Fibroblast of the conjunctiva (primary cell): ENCODE measurements at regions not wholly inside any gene's neighbourhood (a gene's known extent, or its start where the extent isn't known, plus 50 kb on each side); places are given as distances from the start of the nearest gene placed in this dataset.
A peak's percentile ranks its signal among the peaks of the same experiment; 100 is the strongest.

Experiments
- DNase-seq: peaks from one replicate; pipeline ENCODE4 v3.0.0-alpha.2; 2010; ENCODE audit warnings: low read depth

- DNase-seq: peak; percentile 95
Measured at GRCh38 chr9:108142504-108143201, 653.1 kb upstream of the KLF4 start.

DNA sequence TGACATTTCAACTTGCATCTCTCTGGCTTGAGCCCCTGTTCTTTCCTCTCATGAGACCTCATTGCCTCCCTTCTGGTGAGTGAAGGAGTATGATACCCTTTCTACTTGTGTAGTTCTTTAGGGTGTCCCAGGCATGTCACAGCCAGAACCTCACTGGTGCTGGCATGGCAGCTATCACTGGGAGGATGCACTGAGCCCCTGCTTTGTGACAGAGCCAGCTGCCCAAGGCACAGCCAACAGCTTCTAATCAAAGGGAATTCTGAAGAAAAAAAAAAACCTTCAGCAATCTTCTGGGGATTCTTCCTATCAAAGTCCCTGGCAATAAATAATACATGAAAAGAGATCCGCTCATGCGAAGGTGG is 652.6 kb upstream of the KLF4 start:
- DNase-seq: no peak

GRCh38 chr9:108139900-108140299 is 650.3 kb upstream of the KLF4 start:
- no peak for DNase-seq

- DNase-seq: no peak
Measured at GRCh38 chr9:108138516-108138915, 648.9 kb upstream of the KLF4 start.

DNA sequence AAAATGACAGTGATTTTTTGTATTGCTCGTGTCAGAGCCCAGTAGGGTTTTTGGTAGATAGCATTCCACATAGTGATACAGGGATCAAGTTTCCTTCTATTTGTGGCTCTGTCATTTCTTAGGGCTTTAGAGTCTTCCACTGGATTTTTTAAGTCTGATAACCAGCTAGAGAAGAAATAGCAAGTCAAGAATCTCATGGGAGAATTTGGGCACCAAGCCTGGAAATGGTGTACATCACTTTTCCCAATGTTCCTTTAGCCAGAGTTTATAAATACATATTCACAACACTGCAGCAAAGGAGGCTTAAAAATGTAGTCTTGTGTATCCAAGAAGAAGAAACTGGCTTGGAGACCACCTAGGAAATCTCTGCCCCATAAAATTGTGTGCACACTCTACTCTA is 647.1 kb upstream of the KLF4 start:
- DNase-seq: peak; percentile 13

DNA sequence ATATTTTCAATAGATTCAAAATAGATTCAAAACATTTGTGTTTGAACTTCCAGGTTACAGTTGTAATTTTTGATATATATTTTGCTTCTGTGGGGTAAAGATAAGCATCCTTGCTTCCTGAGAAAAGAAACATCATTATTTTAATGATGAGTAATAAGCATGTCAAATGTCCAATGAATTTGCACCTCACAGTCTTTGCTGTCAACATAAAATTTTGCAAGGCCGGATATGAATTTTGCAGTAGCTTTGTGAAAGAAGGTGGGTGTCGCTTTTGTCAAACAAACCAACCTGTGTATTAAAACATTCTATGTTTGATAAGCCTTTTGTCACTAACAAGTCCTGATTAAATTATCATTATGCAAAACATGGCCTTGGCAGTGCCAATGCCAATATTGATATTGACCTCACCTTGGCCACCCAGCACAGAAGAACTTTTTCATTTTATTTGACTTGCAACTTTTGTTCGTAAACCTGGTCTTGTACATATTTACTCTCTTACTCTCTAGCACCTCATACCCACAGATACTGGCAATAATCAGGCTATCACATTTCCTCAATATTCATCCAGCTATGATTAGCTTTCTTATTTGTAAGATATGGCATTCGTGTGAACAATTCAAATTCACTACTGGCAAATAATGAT is 645.0 kb upstream of the KLF4 start:
- DNase-seq: no peak

GRCh38 chr9:108133680-108134079 is 644.1 kb upstream of the KLF4 start:
- no peak for DNase-seq

DNA sequence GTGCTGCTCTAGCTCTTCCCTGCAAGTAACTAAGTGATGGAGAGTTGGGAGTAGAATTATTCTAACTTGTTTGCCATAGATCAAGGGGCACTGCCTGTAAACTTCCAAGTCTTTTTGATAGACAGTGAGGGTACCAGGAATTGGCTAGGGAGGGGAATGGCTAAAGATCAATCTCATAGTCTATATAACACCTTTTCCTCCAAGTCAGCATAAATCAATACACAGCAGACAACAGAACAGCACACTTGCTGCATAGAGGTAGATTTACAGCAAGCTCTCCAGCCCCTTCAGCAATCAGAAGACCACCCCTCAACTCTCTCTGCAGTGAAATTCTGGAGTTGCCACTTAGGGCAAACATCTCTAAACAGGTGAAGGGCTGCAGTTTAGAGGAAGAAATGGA is 643.5 kb upstream of the KLF4 start:
- DNase-seq: no peak

DNA sequence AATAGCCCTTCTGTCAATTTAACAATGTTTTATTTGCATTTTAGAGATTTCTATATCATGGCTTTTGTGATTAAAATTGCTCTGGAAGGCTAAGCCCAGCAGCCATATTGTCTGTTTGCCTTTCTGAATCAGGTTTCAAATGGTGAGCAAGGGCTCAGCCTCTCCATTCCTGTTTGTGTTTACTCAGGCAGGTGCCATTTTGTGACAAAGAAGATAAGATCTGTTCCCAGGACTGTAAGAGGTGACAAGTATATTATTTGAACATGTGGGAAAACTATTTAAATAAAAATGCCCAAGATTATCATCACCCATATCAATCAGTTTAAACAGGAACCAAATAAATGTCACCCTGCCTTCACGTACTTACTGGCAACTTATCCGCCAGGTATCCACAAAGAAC is 641.3 kb upstream of the KLF4 start:
- DNase-seq: no peak

- DNase-seq: no peak
Measured at GRCh38 chr9:108125625-108126024, 636.1 kb upstream of the KLF4 start.

GRCh38 chr9:108119530-108120113 is 630.1 kb upstream of the KLF4 start:
- no peak for DNase-seq

DNA sequence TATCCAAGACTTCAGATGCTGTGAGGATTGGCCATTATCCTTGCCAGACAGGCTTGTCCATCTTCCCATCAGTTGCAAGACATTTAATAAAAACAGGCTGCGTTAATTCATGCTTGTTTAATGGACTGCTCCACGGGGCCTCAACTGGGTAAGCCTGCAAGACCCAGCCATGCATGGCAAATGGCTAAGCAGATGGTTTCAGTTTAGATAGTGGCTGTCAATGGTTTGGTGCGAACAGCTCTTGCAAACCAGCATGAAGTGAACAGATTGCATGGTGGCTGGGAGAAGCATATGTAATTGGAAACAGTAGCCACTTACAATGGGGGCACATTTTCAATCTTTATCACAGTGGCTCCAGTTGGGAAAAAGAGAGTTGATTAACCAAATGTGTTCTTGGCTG is 628.2 kb upstream of the KLF4 start:
- no peak for DNase-seq

- no peak for DNase-seq
Measured at GRCh38 chr9:108117306-108117705, 627.7 kb upstream of the KLF4 start.

DNA sequence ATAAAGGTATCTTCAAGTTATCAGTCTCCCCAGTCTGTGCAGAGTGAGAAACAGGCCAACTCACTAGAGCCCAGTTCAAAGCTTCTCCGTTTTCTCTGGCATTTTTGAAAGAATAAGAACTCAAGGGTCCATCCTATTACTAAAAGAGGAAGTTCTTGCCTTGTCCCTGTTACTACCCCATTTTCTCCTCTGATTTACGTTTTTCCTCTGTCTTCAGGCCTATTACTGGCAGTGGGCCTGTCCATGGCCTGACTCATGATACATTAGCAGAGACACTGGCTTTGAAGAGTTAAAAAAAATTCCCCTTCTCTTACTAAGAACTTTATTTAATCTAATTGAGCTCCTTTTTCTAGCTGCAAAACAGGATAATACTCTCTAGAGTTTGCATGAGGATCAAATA is 624.0 kb upstream of the KLF4 start:
- DNase-seq: no peak

DNA sequence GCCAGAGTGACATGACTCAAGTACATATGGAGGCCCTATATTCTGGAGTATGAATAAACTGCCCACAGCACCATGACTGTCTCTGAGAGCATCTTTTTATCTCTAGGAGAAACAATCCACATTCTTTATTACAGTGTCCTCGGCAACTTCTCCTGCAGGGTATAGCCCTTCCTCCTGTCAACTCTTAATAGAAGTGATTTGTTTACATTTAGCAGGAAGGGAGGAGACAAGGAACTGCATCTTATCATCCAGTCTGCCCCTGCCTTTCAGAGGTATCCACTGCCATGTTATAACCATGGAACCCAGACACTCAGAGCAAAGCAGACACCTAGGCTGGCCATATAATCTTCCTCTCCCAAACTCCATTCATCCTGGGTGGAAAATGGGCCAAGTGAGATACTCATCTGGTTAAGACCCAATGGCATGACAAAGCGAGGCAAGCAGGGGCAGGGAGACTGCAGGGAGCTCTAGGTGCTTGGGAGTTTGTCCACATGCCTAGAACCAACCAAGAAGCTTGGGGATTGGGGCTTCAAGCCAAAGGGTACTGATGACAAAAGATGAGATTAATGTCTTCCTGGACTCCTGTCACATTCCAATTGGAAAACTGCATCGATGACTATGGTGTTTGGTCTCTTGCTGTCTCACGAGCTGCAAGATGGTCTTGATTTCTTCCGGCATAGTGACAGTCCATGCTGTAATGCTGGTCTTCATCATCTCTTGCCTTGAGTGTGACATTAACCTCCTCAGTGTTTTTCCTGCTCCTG is 620.5 kb upstream of the KLF4 start:
- DNase-seq: no peak

DNA sequence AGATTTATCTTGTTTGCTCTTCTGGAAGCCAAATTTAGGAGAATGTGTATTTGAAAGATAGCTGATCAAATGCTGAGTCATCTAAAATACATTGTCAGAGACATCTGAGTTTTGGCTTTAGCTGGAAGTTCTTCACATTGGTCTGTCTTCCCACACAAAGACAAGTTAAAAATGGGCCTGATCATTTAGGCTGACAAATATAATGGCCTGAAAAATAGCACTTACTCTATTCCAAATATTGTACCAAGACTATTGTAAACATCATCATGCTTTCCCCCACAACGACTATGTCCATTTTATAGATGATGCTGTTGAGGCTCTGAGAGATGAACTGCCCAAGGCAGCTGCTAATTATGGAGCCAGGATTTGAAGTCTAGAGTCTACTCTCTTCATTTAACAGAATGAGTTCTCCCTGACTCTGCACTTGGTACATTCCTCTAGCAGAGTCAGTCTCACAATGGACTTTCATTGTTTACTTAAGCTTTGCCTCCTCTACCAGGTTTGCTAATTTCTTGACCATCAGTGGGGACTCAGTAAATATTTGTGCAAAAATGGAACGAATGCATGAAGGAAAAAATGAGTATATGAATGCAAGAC is 619.4 kb upstream of the KLF4 start:
- DNase-seq: no peak

GRCh38 chr9:108108280-108108851 is 618.8 kb upstream of the KLF4 start:
- DNase-seq: no peak

- no peak for DNase-seq
Measured at GRCh38 chr9:108105885-108106284, 616.3 kb upstream of the KLF4 start.

DNA sequence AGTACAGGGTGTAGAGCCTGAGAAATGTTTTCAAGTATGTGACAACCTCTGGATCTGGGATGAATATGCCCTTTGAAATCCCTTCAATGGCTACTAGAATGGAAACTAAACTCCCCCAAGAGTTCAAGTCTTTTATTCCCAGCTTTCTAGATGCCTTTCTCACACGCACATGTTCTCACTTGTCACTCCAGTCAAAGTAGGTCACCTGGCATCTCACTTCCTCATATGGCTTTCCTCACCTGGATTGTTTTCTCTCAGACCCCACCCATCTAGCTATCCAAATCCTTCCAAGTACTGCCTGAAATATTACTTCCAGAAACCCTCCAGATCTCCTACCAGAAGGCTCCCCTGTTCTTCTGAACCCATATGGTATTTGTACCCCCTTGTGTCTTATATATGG is 615.4 kb upstream of the KLF4 start:
- DNase-seq: no peak

- DNase-seq: no peak
Measured at GRCh38 chr9:108103046-108103693, 613.6 kb upstream of the KLF4 start.

GRCh38 chr9:108101410-108101809 is 611.8 kb upstream of the KLF4 start:
- DNase-seq: no peak

- no peak for DNase-seq
Measured at GRCh38 chr9:108100571-108100970, 611.0 kb upstream of the KLF4 start.
